HCT116 (cell line): ENCODE measurements at regions not wholly inside any gene's neighbourhood (a gene's known extent, or its start where the extent isn't known, plus 50 kb on each side); places are given as distances from the start of the nearest gene placed in this dataset.

Experiments used
- CEBPB ChIP-seq: IDR thresholded peaks from 2 replicates; pipeline ENCODE4 v1.6.1; 2012; ENCODE audit warnings: low read depth
- CTCF ChIP-seq, 3 experiments: fragments of 200-600 bp in 1 of 3; sonication (generic) in 1 of 3; IDR thresholded peaks in 2 of 3; conservative IDR thresholded peaks in 1 of 3; 2 replicates each; pipeline ENCODE4 v1.5.1; 2012 to 2017; ENCODE audit warnings: low read depth in 2 of 3, low read length in 2 of 3, antibody characterized with exemption in 1 of 3, borderline replicate concordance in 1 of 3, control low read depth in 1 of 3, mild to moderate bottlenecking in 1 of 3, mixed read lengths in 1 of 3, mixed run types in 1 of 3, moderate library complexity in 1 of 3; ENCODE audit not compliant: insufficient read depth in 1 of 3
- FOSL1 ChIP-seq: IDR thresholded peaks from 2 replicates; pipeline ENCODE4 v1.6.1; 2012; ENCODE audit warnings: low read depth
- POLR2A ChIP-seq: IDR thresholded peaks from 2 replicates; pipeline ENCODE4 v1.7.0; 2011; ENCODE audit warnings: borderline replicate concordance; ENCODE audit not compliant: insufficient read depth, insufficient read length; ENCODE audit errors: extremely low read depth
- RAD21 ChIP-seq: IDR thresholded peaks from 2 replicates; pipeline ENCODE4 v1.6.1; 2012; ENCODE audit warnings: low read depth, mild to moderate bottlenecking
- YY1 ChIP-seq: IDR thresholded peaks from 2 replicates; pipeline ENCODE4 v1.6.1; 2011; ENCODE audit warnings: low read length, low read depth, moderate library complexity, mild to moderate bottlenecking; ENCODE audit not compliant: insufficient replicate concordance; ENCODE audit errors: extremely low read depth

GRCh38 chr4:13982010-13982409 lies 354.5 kb upstream of the BOD1L1 start:
- TF ChIP-seq CTCF (IDR thresholded peaks at IDR 0.05 in 2 of 3, conservative IDR thresholded peaks at IDR 0.05 in 1 of 3; ENCODE audit: borderline replicate concordance in 1 of 3, insufficient read depth in 1 of 3, low read depth in 2 of 3, low read length in 2 of 3) (no peak), POLR2A (no peak), RAD21 (no peak), CEBPB (no peak), YY1 (no peak), FOSL1 (no peak)
